Heart left ventricle (tissue), 16 donors: ENCODE measurements at regions not wholly inside any gene's neighbourhood (a gene's known extent, or its start where the extent isn't known, plus 50 kb on each side); places are given as distances from the start of the nearest gene placed in this dataset.

ENCODE experiments used
- ATAC-seq, 4 donors: fragments of 200-7000 bp; cut with Tn5 transposase; one replicate each; pipeline ENCODE4 v1.9.1; 2020 to 2022; ENCODE audit warnings: moderate library complexity in 4 of 4, mild to moderate bottlenecking in 3 of 4, moderate number of reproducible peaks in 1 of 4
- DNase-seq, 5 donors: peaks; one replicate each; pipeline ENCODE4 v3.0.0-alpha.2; 2020
- H3K27ac ChIP-seq, 12 donors: fragments of 200-600 bp; sonication (generic) in 4 of 12; one replicate each; pipeline versions ENCODE4 v1.5.0 to v1.8.0; 2016 to 2022; ENCODE audit warnings: mild to moderate bottlenecking in 2 of 12
- H3K27me3 ChIP-seq, 9 donors: fragments of 200-600 bp; sonication (generic) in 2 of 9; one replicate each; pipeline versions ENCODE4 v1.5.1 to v1.8.0; 2016 to 2022; ENCODE audit warnings: mild to moderate bottlenecking in 3 of 9
- H3K36me3 ChIP-seq, 9 donors: fragments of 200-600 bp; sonication (generic) in 2 of 9; one replicate each; pipeline versions ENCODE4 v1.5.0 to v1.8.0; 2018 to 2022; ENCODE audit warnings: mild to moderate bottlenecking in 2 of 9
- H3K4me1 ChIP-seq, 12 donors: fragments of 200-600 bp; sonication (generic) in 4 of 12; one replicate each; pipeline versions ENCODE4 v1.5.0 to v1.8.0; 2016 to 2022; ENCODE audit warnings: mild to moderate bottlenecking in 3 of 12
- H3K4me3 ChIP-seq, 12 donors: fragments of 200-600 bp; sonication (generic) in 4 of 12; one replicate each; pipeline versions ENCODE4 v1.5.0 to v1.8.0; 2017 to 2022; ENCODE audit warnings: mild to moderate bottlenecking in 9 of 12, moderate library complexity in 4 of 12
- H3K9me3 ChIP-seq, 12 donors: fragments of 200-600 bp; sonication (generic) in 4 of 12; one replicate each; pipeline versions ENCODE4 v1.5.0 to v1.8.0; 2016 to 2022; ENCODE audit warnings: mild to moderate bottlenecking in 1 of 12
- CTCF ChIP-seq, 12 donors: fragments of 200-600 bp; sonication (generic) in 4 of 12; IDR thresholded peaks; one replicate each; pipeline versions ENCODE4 v1.5.0 to v1.8.0; 2018 to 2022; ENCODE audit warnings: antibody characterized with exemption in 12 of 12, mild to moderate bottlenecking in 5 of 12
- POLR2A ChIP-seq, 2 donors: fragments of 450-650 bp; IDR thresholded peaks; one replicate each; pipeline ENCODE4 v1.6.1; 2017; ENCODE audit warnings: antibody characterized with exemption in 2 of 2, mild to moderate bottlenecking in 2 of 2, moderate library complexity in 2 of 2
- WGBS, 4 donors: extraction: QIAGEN DNeasy Blood & Tissue Kit in 2 of 4; methylation state at CpG; one replicate each; pipeline versions ENCODE4 v1.1.5 to v1.1.7; 2013 to 2018; 5-methylcytosine and 5-hydroxymethylcytosine counted together
- intact Hi-C, 10 donors: fragments of 100-400 bp; cut with DNase I; formaldehyde crosslinking; loops; one replicate each; pipeline versions ENCODE4 v1.11.1 to v1.14.2; 2022
- donor health status: ischemic (EF 13 %, LVEDD 7.1; RV severe dilation, severe dysfunction).
- donor health status: healthy with polysubstance abuse.
- donor health status: DM: no; HTN: yes; CAD: no.
- donor health status: DM: no; HTN: no; CAD: no.
- donor health status: ischemic (EF 25% LVEDD 6.9; RV normal size, moderate dysfunction).
- donor health status: ischemic (EF 25% LVEDD 5.7; RV mildly dilated, moderate dysfunction).
- donor health status: healthy.
- donor health status: DM: yes; HTN: yes; CAD: no.
- donor health status: ischemic (EF 35%, LVEDD 5.7; RV mildly dilated, moderate dysfunction).
- donor health status: nonischemic (EF 11% LVEDD 7.7; RV severe dilation, severe dysfunction).
- donor health status: DM: yes; HTN: yes; CAD: no.
- donor health status: PGD.
- donor health status: ischemic (EF 29% LVEDD 5.4; RV normal size, mild dysfunction).
- donor health status: nonischemic (EF 23%, LVEDD 6.1; RV moderate dilation, normal function).

- no peak for TF ChIP-seq POLR2A (IDR thresholded peaks at IDR 0.05)
- TF ChIP-seq CTCF (IDR thresholded peaks at IDR 0.05), result no peak
- intact Hi-C loops, result no loop called here
- H3K4me3 ChIP-seq, result no peak overlapping the region
- DNase-seq, result no peak
- peaks cover 15 to 61% (median 28%) of the 10 kb centered on the region in 9 donors for H3K27me3 ChIP-seq
- H3K27ac ChIP-seq, result no peak overlapping the region
- H3K4me1 ChIP-seq, result peaks cover 0 to 14% (median 4%) of the 10 kb centered on the region in 12 donors
- no peaks in the 10 kb centered on the region for H3K36me3 ChIP-seq
- no peak for ATAC-seq
- 91 to 96% (median 93%) methylated on average over 2 of the region's 2 CpGs for WGBS, 4 donors
- no peaks in the 10 kb centered on the region for H3K9me3 ChIP-seq
Measured at GRCh38 chr6:105978974-105979373, 107.2 kb upstream of the PRDM1 start.

- Histone ChIP-seq H3K27me3 (peaks cover 11 to 51% (median 26%) of the 10 kb centered on the region in 9 donors), H3K36me3 (no peaks in the 10 kb centered on the region), H3K27ac (no peak overlapping the region), H3K9me3 (peaks cover 0 to 8% (median 1%) of the 10 kb centered on the region in 12 donors), H3K4me3 (no peak overlapping the region), H3K4me1 (peaks cover 0 to 14% (median 4%) of the 10 kb centered on the region in 12 donors)
- DNase-seq (no peak), ATAC-seq (no peak)
- TF ChIP-seq POLR2A (IDR thresholded peaks at IDR 0.05) (no peak), CTCF (IDR thresholded peaks at IDR 0.05) (no peak)
- intact Hi-C loops, result no loop called here
- 94 to 99% (median 97%) methylated on average over 4 of the region's 4 CpGs for WGBS, 4 donors
Measured at GRCh38 chr6:105977934-105978504, 108.1 kb upstream of the PRDM1 start.

- peaks cover 0 to 33% (median 13%) of the 10 kb centered on the region in 12 donors for H3K9me3 ChIP-seq
- H3K36me3 ChIP-seq, result no peaks in the 10 kb centered on the region
- H3K27me3 ChIP-seq, result peaks cover 0 to 21% (median 2%) of the 10 kb centered on the region in 9 donors
- no peaks in the 10 kb centered on the region for H3K4me1 ChIP-seq
- ATAC-seq (no peak), DNase-seq (no peak)
- H3K4me3 ChIP-seq, result no peak overlapping the region
- no peak for TF ChIP-seq CTCF (IDR thresholded peaks at IDR 0.05)
- no peak for TF ChIP-seq POLR2A (IDR thresholded peaks at IDR 0.05)
- intact Hi-C loops, result no loop called here
- 72 to 87% (median 82%) methylated on average over 2 of the region's 2 CpGs for WGBS, 4 donors
- H3K27ac ChIP-seq, result no peak overlapping the region
Measured at GRCh38 chr6:105974986-105975385, 111.2 kb upstream of the PRDM1 start.

- peaks cover 0 to 8% (median 0%) of the 10 kb centered on the region in 9 donors for H3K27me3 ChIP-seq
- no peaks in the 10 kb centered on the region for H3K36me3 ChIP-seq
- intact Hi-C loops, result no loop called here
- H3K9me3 ChIP-seq, result peaks cover 0 to 48% (median 16%) of the 10 kb centered on the region in 12 donors
- no peak overlapping the region for H3K4me3 ChIP-seq
- TF ChIP-seq CTCF (IDR thresholded peaks at IDR 0.05) (no peak), POLR2A (IDR thresholded peaks at IDR 0.05) (no peak)
- H3K27ac ChIP-seq, result no peak overlapping the region
- no peaks in the 10 kb centered on the region for H3K4me1 ChIP-seq
- DNase-seq (no peak), ATAC-seq (no peak)
- WGBS, 4 donors, result 90 to 95% (median 92%) methylated on average over 1 of the region's 1 CpG
Measured at GRCh38 chr6:105972440-105972839, 113.7 kb upstream of the PRDM1 start.
